ENCODE measurements at regions not wholly inside any gene's neighbourhood (a gene's known extent, or its start where the extent isn't known, plus 50 kb on each side); places are given as distances from the start of the nearest gene placed in this dataset.

DNA sequence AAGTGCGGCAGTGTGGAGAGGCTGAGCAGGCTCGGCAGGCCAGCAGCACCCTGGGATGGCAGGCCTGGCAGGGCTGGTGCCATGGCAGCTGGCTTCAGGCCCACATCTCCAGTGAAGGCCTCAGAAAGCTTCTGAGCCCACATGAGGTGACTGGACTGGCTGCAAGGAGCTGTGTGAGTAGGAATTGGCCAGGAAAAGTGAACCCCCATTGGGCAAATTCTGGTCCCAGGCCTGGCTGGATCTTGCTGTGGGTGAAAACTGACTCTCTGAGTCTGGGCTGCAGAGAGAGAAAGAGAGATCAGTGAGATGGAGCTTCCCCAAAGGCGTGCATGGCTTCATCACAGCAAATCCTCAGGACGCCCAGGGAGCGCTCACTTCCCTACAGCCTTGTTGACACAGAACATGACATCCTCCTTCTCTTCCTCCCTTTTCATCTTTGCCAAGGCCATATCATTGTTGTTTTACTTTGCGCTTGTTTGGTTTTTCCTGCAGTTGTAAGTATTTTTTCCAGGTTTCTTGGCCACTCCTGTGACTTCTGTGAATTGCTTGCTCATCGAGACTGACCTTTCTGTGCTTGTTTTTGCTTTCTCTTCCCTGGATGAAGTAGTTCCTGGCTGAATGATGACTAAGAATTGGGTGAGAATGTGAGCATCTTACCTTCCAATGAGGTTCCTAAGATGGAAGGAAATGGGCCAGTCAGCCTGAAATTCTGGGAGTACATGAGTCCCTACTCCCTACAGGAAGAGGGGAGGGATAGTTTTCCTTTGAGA lies 299.1 kb downstream of the TLE3 start:
- no peak for DNase-seq

DNA sequence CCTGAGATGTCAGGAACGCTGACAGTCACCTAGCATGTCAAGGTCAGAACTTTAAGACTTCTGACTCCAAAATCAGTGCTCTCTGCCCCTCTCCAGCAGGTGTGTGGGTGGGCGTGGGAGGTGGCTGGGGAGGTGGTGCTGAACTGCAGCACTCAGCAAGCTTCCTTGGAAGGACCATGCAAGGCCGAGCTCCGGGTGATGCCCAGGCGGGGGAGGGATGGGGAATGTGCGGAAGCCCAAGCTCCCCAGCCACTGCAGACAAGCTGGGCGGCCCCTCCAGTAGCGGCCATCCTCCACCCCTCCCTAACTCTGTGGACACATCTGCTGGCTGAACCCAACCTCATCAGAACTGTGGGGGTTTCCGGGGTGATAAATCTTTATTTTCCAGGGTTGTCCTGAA lies 296.6 kb downstream of the TLE3 start:
- DNase-seq = no peak

DNA sequence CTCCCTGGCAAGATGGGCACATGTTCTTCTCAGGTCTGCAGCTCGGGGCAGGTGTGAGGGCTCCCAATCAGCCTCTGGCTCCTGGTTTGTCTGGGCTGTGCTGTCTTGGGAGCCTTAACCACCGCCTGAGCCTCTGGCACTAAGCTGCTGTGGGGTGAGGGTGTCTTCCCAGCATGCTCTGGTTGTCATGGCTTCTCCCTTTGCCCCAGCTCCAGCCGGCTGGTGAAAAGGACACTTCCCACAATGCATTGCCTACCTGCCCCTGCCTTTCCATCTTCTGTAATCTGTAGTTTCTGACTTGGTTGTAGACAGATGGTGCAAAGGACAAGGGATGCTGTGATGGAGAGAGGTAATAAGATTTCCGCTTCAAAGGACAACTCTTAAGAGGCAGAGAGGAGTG lies 295.3 kb downstream of the TLE3 start:
- DNase-seq = no peak

DNA sequence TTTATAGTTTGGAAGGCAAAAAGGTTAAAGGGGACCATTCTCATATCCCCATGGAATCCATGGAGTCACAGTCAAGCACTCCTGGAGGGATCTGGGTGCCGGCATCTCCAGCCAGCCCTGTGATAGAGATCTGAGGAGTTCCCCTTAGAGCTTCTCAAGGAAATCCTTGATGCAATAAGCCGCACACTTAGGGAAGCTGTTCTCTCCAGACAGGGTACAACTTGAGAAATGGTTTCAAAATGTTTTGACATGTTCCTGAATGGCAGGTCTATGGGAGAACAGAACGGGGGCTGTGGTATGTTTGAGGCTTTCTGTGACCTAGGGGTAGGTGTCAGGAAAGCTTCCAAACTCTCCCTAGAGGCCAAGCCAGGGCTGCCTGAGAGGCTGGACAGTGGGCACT lies 292.9 kb downstream of the TLE3 start:
- DNase-seq = no peak

DNA sequence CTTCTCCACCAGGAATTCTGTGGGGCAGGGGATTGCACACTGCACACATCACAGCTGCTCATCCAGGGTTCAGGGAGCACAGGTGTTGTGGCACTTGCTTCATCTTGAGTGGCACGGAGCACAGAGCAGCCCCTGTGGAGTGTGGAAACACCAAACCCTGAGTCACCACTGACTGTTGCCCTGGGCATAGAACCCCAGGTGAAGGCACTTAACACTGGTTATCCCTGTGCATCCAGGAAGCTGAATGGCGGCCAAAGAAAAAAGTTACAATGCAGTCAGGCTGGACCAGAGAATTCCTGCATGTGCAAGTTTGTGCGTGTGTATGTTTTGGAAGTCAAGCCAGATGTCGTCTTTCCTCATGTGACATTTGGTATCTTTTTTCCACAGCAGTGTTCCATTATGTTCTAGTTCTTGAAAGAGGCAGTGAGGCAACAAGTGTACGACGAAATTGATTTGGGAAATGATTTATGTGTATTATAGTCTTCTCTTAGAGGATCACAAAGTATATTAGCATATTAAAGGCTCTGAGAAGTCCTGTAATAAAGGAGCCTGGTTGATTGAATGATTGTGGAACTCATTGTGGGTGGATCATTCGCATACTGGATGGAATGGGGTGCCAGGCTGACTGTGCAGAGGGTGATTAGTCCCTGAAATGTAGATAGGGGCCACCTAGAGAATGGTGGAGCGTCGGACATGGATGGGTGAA lies 292.3 kb downstream of the TLE3 start:
- no peak for DNase-seq

DNA sequence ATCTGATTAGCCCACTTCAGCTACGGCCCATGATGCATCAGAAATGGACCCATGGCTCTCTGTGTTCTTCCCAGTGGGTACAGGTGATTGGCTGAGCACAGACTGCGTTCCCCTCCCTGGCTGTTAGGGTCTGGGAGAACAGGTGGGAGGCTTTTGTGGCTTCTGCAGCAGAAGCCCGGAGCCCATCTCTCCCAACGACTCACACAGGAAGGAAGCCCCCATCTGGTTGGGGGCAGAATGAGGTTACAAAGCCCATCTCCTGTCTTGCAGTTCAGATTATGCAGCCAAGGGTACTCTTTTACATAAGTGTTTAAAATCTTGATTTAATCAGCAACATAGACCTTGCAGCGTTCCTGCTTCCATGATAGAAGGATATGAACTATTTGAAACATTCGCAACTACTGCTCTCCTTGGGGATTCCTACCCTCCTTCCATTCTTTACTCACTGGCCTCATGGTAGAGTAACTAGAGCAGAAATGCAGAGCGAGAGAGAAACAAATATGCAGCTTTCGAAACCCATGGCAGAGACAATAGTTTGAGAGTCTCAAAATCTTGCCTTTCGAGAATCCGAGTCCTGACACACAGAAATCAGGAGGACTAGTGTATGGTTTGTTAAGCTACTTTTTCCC lies 291.3 kb downstream of the TLE3 start:
- DNase-seq = no peak

DNA sequence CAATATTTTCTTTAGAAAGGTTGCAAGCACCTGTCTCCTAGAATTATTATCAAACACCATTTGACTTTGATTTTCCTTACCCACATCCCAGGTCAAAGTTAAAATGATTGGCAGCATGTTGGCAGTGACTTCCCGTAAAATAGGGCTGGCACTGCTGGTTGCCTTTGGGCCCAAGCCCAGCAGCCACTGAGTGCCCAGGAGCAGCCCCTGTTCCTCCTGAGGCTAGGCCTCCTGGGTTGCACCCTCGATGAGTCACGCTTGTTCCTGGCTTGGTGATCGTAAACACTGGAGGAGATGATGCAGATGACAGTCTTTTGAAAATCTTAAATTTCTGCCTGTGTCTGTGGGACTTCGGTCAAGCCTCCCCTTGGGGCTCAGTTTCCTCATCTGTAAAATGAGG lies 290.0 kb downstream of the TLE3 start:
- DNase-seq = no peak

DNA sequence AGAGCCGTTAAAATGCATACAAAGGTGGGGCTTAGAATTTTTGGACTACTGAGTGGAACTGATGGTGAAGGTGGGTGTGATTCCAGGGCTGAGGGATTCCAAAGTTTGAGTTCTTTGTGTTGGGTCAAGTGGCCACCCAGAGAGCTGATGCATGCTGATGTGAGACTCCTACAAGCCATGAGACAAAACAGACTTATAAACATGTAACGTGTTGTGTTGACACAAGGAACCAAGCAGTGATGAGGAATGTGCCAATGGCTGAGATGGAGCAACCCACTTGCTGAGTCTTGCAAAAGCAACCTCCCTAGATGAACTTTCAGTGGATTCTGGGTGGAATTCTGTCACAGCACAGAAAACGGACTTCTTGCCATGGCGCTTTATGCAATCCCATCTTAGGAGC lies 289.0 kb downstream of the TLE3 start:
- no peak for DNase-seq

DNA sequence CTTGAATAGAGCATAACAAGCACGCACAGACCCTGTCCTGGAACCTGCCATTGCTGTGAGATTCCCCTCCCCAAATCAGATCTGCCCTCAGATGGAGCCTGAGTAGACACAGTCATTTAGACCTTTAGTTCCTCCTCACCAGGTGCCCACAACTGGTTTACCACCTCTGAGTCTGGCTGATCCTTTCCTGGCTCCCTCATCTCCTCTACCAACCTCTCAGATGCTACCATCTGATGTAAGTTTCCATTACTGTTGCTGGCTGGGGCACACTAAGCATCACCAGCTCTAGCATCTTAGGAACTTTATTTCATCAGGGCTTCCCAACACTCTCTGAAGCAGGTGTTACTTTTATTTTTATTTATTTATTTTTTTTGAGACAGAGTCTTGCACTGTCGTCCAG lies 288.3 kb downstream of the TLE3 start:
- DNase-seq = no peak

DNA sequence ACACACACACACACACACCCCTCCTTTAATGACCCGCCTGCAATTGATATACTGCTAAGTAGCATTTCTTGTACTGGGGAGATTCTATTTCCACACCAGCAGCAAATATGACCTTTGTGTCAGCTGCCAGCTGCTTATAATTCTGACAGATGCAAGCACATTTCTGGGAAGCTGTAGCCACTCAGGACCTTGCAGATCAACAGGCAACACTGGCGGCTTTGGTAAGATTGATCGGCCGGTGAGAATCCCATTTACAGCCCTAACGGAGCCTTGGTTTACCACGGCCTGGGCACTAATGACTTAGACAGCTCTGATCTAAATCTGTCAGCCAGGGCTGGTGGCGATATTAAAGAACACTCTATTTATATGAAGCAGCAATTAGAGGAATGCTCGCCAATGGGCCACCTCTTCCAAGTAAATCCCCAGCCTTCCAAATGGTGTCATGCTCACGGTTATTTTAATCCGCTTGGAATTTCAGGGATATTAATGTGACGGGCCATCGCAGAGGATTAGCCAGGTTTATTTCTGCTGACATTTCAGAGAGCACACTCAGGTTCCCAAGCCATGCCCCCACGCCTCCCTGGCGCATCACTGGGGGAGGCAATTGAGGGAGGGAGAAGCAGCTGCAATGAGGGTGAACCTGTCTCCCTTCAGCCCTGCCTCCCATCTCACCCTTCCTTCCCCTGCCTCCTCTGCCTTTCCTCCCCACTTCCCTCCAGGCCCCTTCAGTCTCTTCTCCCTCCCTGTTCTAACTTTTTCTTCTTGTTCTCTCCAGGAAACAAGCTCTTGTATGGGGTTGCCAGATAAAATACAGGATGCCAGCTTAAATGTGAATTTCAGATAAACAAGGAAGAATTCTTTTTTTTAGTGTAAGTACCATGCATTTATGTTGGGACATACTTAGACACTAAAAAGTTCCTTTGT lies 287.0 kb downstream of the TLE3 start:
- peak; percentile 24 to 34 for DNase-seq

DNA sequence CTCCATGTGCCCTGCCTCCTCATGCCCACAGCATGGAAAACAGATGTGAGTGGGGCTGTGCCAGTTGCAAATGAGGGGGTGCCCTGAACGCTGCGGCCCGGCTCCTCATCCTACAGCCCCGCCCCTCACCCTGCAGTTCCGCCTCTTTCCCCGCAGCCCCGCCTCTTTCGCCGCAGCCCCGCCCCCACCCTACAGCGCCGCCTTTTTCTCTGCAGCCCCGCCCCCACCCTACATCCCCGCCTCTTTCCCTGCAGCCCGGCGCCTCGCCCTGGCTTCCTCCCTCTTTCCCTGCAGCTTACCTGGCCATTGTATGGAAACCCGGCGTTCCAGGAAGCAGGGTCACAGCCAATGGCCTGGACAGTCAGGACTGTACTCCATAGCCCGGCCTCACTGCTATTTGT lies 284.9 kb downstream of the TLE3 start:
- no peak for DNase-seq

DNA sequence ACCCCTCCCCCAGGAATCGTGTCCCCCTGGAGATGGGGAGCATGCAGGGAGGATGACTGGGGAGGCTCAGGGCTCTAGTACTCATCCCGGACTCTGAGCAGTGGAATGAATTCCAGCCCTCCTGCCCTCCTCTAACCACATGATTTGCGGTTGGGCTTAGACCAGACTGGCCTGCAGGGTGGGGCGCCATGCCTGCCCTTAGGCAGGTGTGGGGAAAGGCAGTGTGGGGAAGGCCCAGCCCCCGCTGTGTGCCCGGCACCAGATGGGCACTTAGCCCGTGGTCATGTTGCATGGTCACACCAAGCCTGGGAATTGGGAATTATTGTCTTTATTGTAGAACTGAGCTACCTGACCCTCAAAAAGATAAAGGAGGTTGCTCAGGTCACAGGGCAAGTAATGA lies 283.8 kb downstream of the TLE3 start:
- DNase-seq = no peak

DNA sequence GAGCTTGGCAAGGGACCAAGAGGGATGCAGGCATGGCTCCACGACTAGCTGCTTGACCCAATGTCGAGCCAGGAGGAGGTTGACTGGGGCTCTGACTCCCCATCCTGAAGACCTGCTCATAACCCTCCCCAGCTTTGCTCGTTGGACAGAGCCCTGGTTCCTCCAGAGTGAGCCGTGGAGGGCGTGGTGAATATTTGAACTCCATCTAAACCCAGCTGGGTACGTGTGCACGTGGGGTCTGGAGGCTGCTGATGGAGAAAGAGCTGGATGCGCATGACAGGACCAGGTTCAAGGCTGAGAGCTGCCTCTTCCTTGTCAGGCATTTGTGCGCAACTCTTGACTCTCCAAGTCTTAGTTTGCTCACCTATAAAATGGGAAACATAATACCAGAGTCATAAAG lies 282.8 kb downstream of the TLE3 start:
- no peak for DNase-seq

DNA sequence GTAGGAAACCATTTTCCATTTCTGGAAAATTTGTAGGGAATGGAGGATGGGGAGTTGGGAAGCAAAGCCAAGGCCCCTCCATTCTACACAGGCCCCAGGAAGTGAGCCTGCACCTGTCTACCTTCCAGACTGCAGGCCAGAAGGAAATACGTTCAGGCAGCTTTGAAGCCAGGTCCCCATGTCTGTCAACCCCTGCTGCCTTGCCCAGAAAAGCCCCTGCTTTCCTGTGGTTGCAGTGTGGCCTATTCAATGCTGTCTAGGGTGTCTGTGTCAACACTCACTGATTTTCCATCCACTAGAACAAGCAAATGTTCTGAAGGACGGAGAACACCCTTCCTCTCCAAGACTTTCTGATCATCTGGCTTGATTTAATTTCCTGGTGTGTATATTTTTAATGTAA lies 281.9 kb downstream of the TLE3 start:
- no peak for DNase-seq

DNA sequence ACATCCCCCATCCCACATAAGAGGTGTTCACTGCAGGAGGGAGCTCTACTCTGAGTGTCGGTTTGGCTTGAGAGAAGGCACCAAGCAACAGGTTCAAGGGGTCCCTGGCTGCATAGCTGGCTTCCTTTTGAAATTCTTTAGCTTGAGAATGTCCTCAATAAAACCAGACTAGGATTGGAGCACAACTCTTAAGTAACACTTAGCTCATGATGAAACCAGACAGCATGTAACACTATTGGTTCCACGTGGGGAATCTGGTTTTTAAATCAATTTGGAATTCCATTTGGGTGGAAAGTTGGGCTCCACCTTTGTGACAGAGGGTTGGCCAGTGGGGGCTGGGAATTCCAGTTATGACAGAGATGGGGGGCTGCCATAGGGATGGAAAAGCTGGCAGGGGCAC lies 281.2 kb downstream of the TLE3 start:
- no peak for DNase-seq

DNA sequence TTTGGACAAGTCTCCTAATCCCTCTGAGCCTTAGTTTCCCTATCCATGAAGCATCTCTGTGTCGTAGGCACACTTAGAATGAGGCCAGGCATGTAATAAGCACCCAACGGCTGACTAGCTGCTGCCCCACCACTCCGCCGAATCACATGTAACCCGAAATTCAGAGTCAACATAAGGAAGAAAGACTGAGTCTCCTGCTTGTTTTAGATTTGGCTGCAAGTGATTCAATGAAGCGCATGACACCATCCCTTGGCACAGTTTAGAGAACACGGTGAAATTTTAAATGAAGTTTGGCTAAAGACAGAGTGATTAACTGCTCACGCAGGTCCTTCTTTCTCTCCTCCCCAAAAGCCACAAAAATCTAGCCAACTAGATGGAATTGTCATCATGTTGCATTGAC lies 279.2 kb downstream of the TLE3 start:
- DNase-seq = no peak

DNA sequence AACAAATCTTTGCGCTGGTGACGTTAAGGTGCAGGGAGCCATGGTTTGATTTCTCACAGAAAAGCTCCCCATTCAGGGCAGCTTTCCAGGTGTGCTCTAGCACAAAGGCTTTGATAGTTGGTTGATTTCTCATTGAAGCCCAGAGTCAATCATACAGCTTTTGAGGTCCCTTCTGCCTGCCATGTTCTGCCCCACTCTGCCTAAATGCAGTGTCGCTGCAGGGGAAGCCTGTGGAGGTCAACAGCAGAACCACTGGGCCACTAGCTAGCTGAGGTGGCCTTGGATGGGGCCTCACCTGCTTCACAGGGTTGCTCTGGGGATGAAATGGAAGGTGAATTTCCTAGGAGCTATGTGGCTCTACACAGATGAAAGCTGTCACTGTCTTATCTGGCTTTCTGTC lies 278.3 kb downstream of the TLE3 start:
- no peak for DNase-seq

DNA sequence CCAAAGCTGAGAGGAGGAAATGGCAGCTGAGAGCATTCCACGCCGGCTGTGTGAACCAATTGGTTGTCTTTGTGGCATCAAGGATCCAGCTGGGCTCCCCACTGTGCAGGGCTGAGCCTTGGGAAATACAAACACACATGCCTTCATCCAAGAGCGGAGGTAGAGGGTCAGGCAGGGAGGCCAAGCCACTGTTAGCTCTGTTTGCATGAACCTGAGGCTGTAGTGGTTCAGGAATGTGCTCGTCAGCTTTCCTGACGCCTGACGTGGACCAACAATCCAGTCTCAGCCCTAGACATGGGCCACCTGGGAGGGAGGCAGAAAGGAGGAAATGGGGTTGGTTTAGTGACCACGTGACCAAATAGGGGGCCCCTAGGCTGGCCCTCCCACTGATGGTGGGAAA lies 276.9 kb downstream of the TLE3 start:
- no peak for DNase-seq

DNA sequence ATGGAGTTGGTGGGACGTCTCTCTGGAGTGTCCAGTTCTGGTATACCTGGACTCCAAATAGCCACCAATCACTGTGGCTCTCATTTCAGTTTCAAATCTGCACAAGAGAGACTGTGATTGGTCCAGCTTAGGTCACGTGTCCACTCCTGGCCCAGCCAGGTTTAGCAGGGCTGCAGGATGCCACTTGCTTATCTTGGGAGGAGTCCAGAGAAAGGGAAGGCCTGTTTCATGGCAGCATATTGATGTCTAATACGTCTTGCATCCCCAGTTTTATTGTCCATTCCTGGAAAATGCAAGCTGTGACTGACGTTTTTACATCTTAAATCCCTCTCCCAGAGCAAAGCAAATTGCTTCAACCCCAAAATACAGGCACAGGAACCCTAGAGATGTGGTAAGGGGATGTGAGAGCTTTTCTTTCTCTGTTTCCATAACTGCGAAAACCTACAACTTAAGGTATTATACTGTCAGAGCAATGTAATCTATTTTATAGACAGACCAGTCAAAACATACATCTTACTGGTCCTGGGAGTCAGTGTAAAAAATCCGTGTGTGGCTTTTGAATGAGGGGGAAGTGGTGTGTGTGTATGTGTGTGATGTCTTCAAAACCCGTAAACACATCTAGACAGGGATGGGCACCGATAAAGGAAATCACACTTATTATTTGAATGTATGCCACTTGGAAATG lies 274.4 kb downstream of the TLE3 start:
- no peak for DNase-seq

DNA sequence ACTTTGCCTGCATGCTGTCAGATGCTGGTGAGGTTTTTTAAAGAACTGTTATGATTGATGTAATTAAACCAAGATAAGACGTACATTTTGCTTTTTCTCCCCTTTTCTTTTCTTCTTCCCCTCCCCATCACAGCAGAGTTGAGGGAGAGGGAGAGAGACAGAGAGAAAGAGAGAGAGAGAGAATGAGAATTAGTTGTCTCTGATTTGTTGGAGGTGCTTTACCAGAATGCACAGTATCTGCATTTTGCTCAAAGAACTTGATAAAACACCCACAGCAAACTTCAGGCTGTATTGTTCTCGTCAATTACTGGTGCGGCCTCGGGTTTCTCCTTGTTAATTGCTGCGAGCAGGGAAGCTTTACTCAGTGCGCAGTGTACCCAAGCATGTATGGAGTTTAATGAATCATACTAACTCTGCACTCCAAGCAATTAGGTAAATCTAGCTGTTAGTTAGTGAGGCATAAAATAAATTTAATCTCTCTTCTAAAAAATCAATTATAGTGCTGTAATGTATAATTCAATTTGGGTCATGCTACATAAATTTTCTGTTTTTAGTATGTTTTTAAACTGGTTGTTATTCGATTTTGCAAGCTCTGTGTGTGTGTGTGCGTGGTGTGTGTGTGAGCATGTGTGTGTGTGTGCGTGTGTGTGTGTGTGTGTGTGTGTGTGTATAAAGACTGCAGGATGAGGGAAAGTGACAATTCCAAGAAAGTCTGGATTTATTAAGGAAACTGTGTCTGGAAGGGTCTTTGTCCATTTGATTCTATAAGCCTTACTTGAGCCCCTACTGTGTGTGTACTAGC lies 273.4 kb downstream of the TLE3 start:
- DNase-seq = no peak

DNA sequence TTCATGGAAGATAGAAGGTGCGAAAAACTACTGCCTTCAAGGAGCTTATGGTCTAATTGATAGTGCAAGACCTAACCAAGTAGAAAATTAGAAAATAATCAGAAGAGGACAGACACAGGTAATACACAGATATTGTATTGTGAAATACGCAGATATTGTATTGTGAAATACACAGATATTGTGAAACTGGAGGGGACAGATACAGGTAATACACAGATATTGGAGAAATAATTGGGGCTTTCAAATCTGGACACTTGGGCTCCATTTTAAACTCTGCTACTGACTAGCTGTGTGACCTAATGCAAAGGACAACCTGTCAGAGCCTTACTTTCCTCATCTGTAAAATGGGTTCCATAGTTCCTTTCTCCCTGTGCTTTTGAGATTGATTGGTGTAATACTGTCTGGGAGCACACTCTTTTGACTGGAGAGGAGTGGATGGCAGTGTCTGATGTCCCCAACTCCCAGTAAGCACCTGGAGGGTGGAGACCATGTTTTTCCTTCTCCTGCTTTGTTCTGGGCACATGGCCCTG lies 272.8 kb downstream of the TLE3 start:
- no peak for DNase-seq

All from SHP77 (cell line).